SK-N-SH (cell line): ENCODE measurements at regions not wholly inside any gene's neighbourhood (a gene's known extent, or its start where the extent isn't known, plus 50 kb on each side); places are given as distances from the start of the nearest gene placed in this dataset.

ENCODE experiments used
- EP300 ChIP-seq, 2 experiments: IDR thresholded peaks; 2 replicates each; pipeline versions ENCODE4 v1.4.0 to v1.6.1; 2012; ENCODE audit warnings: borderline replicate concordance in 1 of 2, low read depth in 1 of 2, low read length in 1 of 2
- JUND ChIP-seq: IDR thresholded peaks from 2 replicates; pipeline ENCODE4 v1.4.0; 2012
- NRF1 ChIP-seq: IDR thresholded peaks from 2 replicates; pipeline ENCODE4 v1.6.1; 2012; ENCODE audit warnings: low read depth, mild to moderate bottlenecking, low read length
- USF2 ChIP-seq: fragments of 150-350 bp; IDR thresholded peaks from 2 replicates; pipeline ENCODE4 v1.6.1; 2017; ENCODE audit warnings: antibody characterized with exemption, low read length, low read depth, borderline replicate concordance
- TF ChIP-seq, protein P1 (sequence below): IDR thresholded peaks from 2 replicates; pipeline ENCODE4 v1.4.0; 2012; ENCODE audit warnings: low read depth
- TF ChIP-seq, protein P2 (sequence below): fragments of 200-600 bp; sonication (generic); IDR thresholded peaks from 2 replicates; pipeline ENCODE4 v1.6.1; 2017; ENCODE audit warnings: antibody characterized with exemption, mild to moderate bottlenecking, moderate library complexity
- TF ChIP-seq, protein P3 (sequence below): IDR thresholded peaks from 2 replicates; pipeline ENCODE4 v1.6.1; 2012; ENCODE audit warnings: mild to moderate bottlenecking, low read depth, low read length, moderate library complexity

GRCh38 chr13:94967183-94968039 is 255.1 kb upstream of the SOX21 start:
- TF ChIP-seq JUND = no peak
- TF ChIP-seq, protein P1, sequence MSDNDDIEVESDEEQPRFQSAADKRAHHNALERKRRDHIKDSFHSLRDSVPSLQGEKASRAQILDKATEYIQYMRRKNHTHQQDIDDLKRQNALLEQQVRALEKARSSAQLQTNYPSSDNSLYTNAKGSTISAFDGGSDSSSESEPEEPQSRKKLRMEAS = no peak
- TF ChIP-seq EP300 (IDR thresholded peaks at IDR 0.05; ENCODE audit: borderline replicate concordance in 1 of 2, low read depth in 1 of 2, low read length in 1 of 2) = no peak
- TF ChIP-seq, protein P2, sequence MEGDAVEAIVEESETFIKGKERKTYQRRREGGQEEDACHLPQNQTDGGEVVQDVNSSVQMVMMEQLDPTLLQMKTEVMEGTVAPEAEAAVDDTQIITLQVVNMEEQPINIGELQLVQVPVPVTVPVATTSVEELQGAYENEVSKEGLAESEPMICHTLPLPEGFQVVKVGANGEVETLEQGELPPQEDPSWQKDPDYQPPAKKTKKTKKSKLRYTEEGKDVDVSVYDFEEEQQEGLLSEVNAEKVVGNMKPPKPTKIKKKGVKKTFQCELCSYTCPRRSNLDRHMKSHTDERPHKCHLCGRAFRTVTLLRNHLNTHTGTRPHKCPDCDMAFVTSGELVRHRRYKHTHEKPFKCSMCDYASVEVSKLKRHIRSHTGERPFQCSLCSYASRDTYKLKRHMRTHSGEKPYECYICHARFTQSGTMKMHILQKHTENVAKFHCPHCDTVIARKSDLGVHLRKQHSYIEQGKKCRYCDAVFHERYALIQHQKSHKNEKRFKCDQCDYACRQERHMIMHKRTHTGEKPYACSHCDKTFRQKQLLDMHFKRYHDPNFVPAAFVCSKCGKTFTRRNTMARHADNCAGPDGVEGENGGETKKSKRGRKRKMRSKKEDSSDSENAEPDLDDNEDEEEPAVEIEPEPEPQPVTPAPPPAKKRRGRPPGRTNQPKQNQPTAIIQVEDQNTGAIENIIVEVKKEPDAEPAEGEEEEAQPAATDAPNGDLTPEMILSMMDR = no peak
- no peak for TF ChIP-seq NRF1
- TF ChIP-seq, protein P3, sequence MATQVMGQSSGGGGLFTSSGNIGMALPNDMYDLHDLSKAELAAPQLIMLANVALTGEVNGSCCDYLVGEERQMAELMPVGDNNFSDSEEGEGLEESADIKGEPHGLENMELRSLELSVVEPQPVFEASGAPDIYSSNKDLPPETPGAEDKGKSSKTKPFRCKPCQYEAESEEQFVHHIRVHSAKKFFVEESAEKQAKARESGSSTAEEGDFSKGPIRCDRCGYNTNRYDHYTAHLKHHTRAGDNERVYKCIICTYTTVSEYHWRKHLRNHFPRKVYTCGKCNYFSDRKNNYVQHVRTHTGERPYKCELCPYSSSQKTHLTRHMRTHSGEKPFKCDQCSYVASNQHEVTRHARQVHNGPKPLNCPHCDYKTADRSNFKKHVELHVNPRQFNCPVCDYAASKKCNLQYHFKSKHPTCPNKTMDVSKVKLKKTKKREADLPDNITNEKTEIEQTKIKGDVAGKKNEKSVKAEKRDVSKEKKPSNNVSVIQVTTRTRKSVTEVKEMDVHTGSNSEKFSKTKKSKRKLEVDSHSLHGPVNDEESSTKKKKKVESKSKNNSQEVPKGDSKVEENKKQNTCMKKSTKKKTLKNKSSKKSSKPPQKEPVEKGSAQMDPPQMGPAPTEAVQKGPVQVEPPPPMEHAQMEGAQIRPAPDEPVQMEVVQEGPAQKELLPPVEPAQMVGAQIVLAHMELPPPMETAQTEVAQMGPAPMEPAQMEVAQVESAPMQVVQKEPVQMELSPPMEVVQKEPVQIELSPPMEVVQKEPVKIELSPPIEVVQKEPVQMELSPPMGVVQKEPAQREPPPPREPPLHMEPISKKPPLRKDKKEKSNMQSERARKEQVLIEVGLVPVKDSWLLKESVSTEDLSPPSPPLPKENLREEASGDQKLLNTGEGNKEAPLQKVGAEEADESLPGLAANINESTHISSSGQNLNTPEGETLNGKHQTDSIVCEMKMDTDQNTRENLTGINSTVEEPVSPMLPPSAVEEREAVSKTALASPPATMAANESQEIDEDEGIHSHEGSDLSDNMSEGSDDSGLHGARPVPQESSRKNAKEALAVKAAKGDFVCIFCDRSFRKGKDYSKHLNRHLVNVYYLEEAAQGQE = no peak
- no peak for TF ChIP-seq USF2
